GM19463 (cell line): ENCODE measurements at regions not wholly inside any gene's neighbourhood (a gene's known extent, or its start where the extent isn't known, plus 50 kb on each side); places are given as distances from the start of the nearest gene placed in this dataset.

Experiments
- ATAC-seq: cut with Tn5 transposase; IDR thresholded peaks from one replicate; pipeline ENCODE4 v1.9.1; 2021; ENCODE audit warnings: mild to moderate bottlenecking, moderate library complexity; ENCODE audit not compliant: unreplicated experiment

- no peak for ATAC-seq
Observed at GRCh38 chr11:29782447-29782846, 234.4 kb downstream of the KCNA4 start.

- no peak for ATAC-seq
Observed at GRCh38 chr11:29781268-29781667, 235.6 kb downstream of the KCNA4 start.

- ATAC-seq = no peak
Observed at GRCh38 chr11:29780756-29781155, 236.1 kb downstream of the KCNA4 start.

GRCh38 chr11:29773656-29774264 lies 243.1 kb downstream of the KCNA4 start:
- no peak for ATAC-seq

- ATAC-seq = no peak
Observed at GRCh38 chr11:29756871-29757270, 260.0 kb downstream of the KCNA4 start.

GRCh38 chr11:29755474-29755873 lies 261.4 kb downstream of the KCNA4 start:
- ATAC-seq = no peak

GRCh38 chr11:29751618-29752017 lies 265.2 kb downstream of the KCNA4 start:
- no peak for ATAC-seq

- no peak for ATAC-seq
Observed at GRCh38 chr11:29750392-29750791, 266.4 kb downstream of the KCNA4 start.

GRCh38 chr11:29734287-29734686 lies 282.5 kb downstream of the KCNA4 start:
- ATAC-seq = no peak

GRCh38 chr11:29713831-29714320 lies 303.0 kb downstream of the KCNA4 start:
- ATAC-seq = no peak

GRCh38 chr11:29712616-29713015 lies 304.2 kb downstream of the KCNA4 start:
- ATAC-seq = no peak

- no peak for ATAC-seq
Observed at GRCh38 chr11:29707924-29708323, 308.9 kb downstream of the KCNA4 start.

- no peak for ATAC-seq
Observed at GRCh38 chr11:29685361-29685760, 331.5 kb downstream of the KCNA4 start.

- no peak for ATAC-seq
Observed at GRCh38 chr11:29682856-29683255, 334.0 kb downstream of the KCNA4 start.

- peak; percentile 92 for ATAC-seq
Observed at GRCh38 chr11:29679996-29680395, 336.8 kb downstream of the KCNA4 start.

GRCh38 chr11:29676993-29677392 lies 339.8 kb downstream of the KCNA4 start:
- ATAC-seq = no peak

GRCh38 chr11:29669310-29669709 lies 347.5 kb downstream of the KCNA4 start:
- ATAC-seq = no peak

- no peak for ATAC-seq
Observed at GRCh38 chr11:29657709-29658108, 359.1 kb downstream of the KCNA4 start.

- ATAC-seq = no peak
Observed at GRCh38 chr11:29656597-29656996, 360.2 kb downstream of the KCNA4 start.

- no peak for ATAC-seq
Observed at GRCh38 chr11:29645373-29645772, 371.5 kb downstream of the KCNA4 start.

- no peak for ATAC-seq
Observed at GRCh38 chr11:29641201-29641600, 375.6 kb downstream of the KCNA4 start.

- ATAC-seq = no peak
Observed at GRCh38 chr11:29634744-29635143, 382.1 kb downstream of the KCNA4 start.

- ATAC-seq = no peak
Observed at GRCh38 chr11:29634244-29634643, 382.6 kb downstream of the KCNA4 start.
